OCI-LY7 (cell line): ENCODE measurements at regions not wholly inside any gene's neighbourhood (a gene's known extent, or its start where the extent isn't known, plus 50 kb on each side); places are given as distances from the start of the nearest gene placed in this dataset.

Experiments used
- EZH2phosphoT487 ChIP-seq: fragments of 200-600 bp; sonication (generic); IDR thresholded peaks from 2 replicates; pipeline ENCODE4 v1.6.1; 2018; ENCODE audit warnings: low read depth, borderline replicate concordance, mild to moderate bottlenecking, mixed run types, antibody characterized with exemption, low read length, moderate library complexity, mixed read lengths
- TF ChIP-seq, protein P1 (sequence below): fragments of 200-600 bp; sonication (generic); conservative IDR thresholded peaks from 2 replicates; pipeline ENCODE4 v1.5.1; 2014; ENCODE audit warnings: mild to moderate bottlenecking, antibody characterized with exemption, low read length, moderate library complexity, mixed read lengths

DNA sequence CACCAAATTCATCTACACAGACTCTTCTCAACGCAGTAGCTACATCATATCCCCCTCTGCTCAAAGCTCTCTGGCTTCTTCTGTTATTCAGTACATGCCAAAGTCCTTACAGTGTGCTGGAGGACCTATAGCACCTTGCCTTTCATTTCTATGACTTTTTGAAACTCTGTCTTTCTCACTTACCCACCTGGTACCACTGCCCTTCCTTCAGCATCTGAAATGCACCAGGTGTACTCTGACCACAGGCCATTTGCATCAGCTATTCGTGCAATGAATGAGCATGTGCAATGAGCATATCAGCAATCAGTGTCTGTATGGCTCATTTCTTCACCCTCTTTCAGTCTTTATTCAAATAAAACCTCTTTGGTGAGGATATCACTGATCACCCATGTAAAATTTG lies 399.9 kb downstream of the RAB28 start:
- TF ChIP-seq, protein P1, sequence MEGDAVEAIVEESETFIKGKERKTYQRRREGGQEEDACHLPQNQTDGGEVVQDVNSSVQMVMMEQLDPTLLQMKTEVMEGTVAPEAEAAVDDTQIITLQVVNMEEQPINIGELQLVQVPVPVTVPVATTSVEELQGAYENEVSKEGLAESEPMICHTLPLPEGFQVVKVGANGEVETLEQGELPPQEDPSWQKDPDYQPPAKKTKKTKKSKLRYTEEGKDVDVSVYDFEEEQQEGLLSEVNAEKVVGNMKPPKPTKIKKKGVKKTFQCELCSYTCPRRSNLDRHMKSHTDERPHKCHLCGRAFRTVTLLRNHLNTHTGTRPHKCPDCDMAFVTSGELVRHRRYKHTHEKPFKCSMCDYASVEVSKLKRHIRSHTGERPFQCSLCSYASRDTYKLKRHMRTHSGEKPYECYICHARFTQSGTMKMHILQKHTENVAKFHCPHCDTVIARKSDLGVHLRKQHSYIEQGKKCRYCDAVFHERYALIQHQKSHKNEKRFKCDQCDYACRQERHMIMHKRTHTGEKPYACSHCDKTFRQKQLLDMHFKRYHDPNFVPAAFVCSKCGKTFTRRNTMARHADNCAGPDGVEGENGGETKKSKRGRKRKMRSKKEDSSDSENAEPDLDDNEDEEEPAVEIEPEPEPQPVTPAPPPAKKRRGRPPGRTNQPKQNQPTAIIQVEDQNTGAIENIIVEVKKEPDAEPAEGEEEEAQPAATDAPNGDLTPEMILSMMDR: no peak
- TF ChIP-seq EZH2phosphoT487: no peak
